HG03095 (cell line): ENCODE measurements at regions not wholly inside any gene's neighbourhood (a gene's known extent, or its start where the extent isn't known, plus 50 kb on each side); places are given as distances from the start of the nearest gene placed in this dataset.
A peak's percentile ranks its signal among the peaks of the same experiment; 100 is the strongest.
"Not testable (repeated sequence)": the region's sequence is repeated elsewhere in the genome, so short reads cannot be mapped to it uniquely, and the experiment has no call there.

Experiments used
- ATAC-seq: cut with Tn5 transposase; IDR thresholded peaks from one replicate; pipeline ENCODE4 v1.9.1; 2021; ENCODE audit warnings: moderate library complexity; ENCODE audit not compliant: unreplicated experiment

GRCh38 chr4:170476351-170476750 lies 386.6 kb upstream of the AADAT start:
- ATAC-seq = no peak

- no peak for ATAC-seq
Observed at GRCh38 chr4:170465429-170465828, 375.7 kb upstream of the AADAT start.

- no peak for ATAC-seq
Observed at GRCh38 chr4:170464614-170465197, 374.9 kb upstream of the AADAT start.

- ATAC-seq = no peak
Observed at GRCh38 chr4:170446782-170447181, 357.0 kb upstream of the AADAT start.

- ATAC-seq = not testable (repeated sequence)
Observed at GRCh38 chr4:170441146-170441545, 351.4 kb upstream of the AADAT start.

GRCh38 chr4:170428929-170429328 lies 339.2 kb upstream of the AADAT start:
- ATAC-seq = no peak

- ATAC-seq = no peak
Observed at GRCh38 chr4:170425521-170426143, 335.9 kb upstream of the AADAT start.

GRCh38 chr4:170425040-170425439 lies 335.3 kb upstream of the AADAT start:
- ATAC-seq = no peak

GRCh38 chr4:170423137-170423536 lies 333.4 kb upstream of the AADAT start:
- no peak for ATAC-seq

- peak; percentile 94 for ATAC-seq
Observed at GRCh38 chr4:170420255-170420693, 330.5 kb upstream of the AADAT start.

GRCh38 chr4:170414961-170415360 lies 325.2 kb upstream of the AADAT start:
- ATAC-seq = no peak

GRCh38 chr4:170414360-170414759 lies 324.6 kb upstream of the AADAT start:
- no peak for ATAC-seq

GRCh38 chr4:170413951-170414350 lies 324.2 kb upstream of the AADAT start:
- ATAC-seq = no peak

GRCh38 chr4:170400361-170400760 lies 310.6 kb upstream of the AADAT start:
- no peak for ATAC-seq

- no peak for ATAC-seq
Observed at GRCh38 chr4:170399581-170400293, 310.0 kb upstream of the AADAT start.

- ATAC-seq = no peak
Observed at GRCh38 chr4:170398218-170398617, 308.5 kb upstream of the AADAT start.

GRCh38 chr4:170395773-170396172 lies 306.0 kb upstream of the AADAT start:
- ATAC-seq = no peak

- ATAC-seq = no peak
Observed at GRCh38 chr4:170391066-170391740, 301.4 kb upstream of the AADAT start.

- no peak for ATAC-seq
Observed at GRCh38 chr4:170389411-170389810, 299.7 kb upstream of the AADAT start.

- no peak for ATAC-seq
Observed at GRCh38 chr4:170388255-170388654, 298.5 kb upstream of the AADAT start.

GRCh38 chr4:170386971-170387370 lies 297.2 kb upstream of the AADAT start:
- no peak for ATAC-seq

- no peak for ATAC-seq
Observed at GRCh38 chr4:170386511-170386910, 296.8 kb upstream of the AADAT start.
